Iris pigment epithelial cell (primary cell): ENCODE measurements at regions not wholly inside any gene's neighbourhood (a gene's known extent, or its start where the extent isn't known, plus 50 kb on each side); places are given as distances from the start of the nearest gene placed in this dataset.
A peak's percentile ranks its signal among the peaks of the same experiment; 100 is the strongest.

Experiments used
- DNase-seq: peaks from one replicate; pipeline ENCODE4 v3.0.0-alpha.2; 2011; ENCODE audit warnings: low read depth

DNA sequence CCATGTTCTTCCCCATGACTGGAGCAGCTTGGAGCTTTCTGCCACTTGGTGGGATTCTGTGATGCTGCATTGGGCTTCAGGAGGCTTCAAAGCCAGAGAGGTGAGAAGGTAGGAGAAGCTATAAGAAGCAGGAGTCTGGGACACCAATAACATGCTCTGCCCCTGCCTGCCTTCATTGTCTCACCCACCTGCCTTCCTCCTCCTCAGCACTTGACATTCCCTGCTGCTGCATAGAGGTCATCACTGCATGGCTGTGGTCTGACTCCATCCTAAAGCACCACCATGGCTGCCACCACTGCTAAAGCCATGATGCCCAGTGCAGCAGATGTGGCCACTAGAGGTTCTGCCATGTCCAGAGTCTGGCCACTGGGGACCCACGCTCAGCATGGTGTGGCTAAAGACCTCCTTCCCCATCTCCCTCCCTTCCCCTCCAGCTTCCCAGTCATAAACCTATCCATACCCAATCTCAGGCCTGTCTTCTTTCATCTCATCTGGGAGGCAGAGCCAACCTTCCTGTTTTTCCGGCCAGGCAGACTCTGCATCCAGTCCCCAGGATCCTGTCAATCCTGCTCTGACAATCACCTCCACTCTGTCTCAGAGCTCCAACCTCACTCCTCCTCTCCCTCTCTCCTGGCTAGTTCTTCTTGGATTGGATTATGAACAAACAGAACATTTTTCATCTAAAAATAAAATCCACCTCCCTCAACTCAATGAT, 285.1 kb upstream of the POU3F1 start:
- DNase-seq = no peak

DNA sequence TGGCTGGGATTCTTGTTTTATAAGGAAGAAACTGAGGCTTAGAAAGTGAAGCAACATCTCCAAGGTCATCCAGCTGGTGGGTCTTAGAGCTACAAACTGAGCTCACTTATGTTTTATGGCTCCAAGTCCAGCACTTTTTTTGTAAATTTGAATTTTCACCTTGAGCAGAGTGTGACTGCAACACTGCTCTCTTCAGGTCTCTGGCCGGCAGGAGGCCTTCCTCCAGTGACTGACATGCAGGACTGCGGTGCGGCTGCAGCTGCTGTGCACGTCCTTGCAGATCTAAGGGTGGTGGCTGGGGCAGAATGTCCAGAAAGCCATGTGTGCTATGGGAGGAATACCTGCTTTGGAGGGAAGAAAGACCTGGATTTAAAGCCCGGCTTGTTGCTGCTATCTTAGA, 284.2 kb upstream of the POU3F1 start:
- DNase-seq = no peak

DNA sequence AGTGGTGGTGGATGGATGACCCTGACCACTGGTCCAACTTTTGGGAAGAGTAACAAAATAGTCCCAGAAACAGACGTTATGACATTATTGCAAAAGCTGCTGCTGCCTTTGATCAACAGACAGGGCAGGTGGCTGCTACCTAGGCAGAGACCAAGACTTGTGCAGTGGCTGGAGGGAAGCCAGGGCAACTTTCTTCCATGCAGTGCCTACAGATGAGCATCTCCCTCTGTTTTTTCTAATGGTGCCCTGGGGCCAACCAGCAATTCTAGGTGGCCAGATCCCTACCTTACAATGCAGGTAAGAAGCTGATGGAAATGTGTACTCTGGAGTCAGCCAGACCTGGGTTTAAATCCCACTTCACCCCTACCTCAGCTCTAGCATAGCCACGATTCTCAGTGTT, 283.1 kb upstream of the POU3F1 start:
- DNase-seq = no peak

DNA sequence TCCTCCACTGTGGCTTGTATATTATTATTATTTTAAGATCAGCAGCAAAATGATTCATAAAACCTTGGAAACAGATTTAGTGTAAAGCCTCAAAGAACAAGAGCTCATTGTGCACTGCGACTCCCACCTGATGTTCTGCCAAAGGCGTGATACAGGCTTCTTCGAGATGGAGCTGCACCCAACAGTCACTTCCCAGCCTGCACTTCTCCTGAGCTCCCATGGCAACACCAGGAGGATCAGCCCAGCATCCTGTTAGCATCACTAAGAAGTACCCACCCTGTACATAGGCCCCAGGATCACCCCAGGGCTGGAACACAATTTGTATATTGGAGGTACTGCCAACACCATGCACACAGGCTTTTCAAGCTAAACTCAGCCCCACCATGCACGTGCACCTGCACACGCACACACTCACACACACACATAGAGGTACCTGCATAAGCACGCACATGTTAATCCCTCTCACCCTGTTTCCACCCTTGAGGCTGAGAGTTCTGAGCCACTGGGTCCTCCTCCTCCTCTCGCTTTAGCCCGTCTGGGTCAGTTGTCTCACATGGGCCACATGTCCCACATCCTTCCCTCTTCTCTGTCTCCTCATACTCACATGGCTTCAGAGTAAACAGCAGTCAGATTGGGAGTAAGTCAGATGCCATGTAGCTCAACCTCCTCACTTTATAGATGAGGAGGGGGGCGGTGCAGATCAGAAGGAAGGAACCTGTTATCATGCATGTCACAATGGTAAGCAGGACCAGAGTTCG, 281.9 kb upstream of the POU3F1 start:
- DNase-seq = no peak

DNA sequence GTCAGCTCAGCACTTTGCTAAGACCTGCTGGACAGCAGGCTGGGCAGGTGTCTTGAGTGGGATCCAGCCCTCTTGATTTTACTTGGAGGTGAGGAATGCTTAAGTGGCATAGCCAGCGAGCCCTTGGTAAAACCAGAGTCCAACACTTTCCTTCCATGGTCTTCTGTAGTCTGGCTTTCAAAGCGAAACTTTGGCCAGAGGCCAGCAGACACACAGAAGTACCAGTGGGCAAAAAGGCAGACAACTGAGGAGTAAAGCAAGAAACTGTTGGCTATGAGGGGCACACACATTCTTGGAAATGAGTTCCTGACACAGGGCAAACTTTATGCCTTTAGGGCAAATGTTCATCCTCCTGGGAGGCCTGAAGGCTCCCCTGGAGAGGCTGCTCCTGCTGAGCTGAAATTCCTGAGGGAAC, 281.0 kb upstream of the POU3F1 start:
- no peak for DNase-seq

DNA sequence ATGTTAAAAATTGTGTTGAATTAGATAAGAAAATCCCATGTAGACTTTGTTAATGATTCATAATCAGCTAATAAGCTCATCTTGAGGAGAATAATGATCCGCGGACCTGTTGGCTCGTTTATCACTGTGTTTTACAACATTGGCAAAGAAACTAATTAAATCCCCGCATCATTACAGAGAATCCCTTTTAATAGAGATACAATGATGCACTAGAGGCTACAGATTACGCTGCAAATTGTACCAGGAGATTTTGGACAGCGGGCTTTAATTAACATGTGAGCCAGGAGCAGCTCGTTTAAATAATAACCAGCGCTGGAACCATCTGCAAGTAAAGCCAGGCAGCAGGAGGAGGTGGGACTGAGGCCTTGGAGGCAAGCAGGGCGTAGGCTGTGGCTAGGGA, 280.3 kb upstream of the POU3F1 start:
- no peak for DNase-seq

DNA sequence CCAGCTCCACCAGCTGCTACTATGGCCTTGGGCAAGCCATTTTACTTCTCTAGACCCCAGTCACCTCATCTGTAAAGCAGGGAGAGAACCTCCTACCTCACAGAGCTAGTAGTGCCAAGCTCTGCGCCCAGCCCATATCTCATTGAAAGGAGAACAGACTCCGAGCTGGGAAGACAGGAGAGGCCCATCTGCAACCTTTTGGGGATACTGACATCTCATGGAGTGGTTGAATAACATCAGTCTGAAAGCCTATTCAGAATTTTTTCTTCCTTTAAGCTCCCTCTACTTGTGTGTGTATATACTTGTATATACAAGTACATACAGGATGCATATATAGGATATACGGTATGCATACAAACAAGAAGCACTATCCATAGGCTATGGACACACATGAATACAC, 279.5 kb upstream of the POU3F1 start:
- DNase-seq = no peak

DNA sequence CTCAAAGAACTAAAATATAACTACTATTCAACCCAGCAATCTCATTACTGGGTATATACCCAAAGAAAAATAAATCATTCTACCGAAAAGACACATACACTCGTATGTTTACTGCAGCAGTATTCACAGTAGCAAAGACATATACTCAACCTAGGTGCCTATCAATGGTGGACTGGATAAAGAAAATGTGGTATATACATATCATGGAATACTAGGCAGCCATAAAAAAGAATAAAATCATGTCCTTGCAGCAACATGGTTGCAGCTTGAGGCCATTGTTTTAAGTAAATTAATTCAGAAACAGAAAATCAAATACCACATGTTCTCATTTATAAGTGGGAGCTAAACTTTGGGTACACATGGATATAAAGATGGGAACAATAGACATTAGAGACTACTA, 266.2 kb upstream of the POU3F1 start:
- DNase-seq = no peak

DNA sequence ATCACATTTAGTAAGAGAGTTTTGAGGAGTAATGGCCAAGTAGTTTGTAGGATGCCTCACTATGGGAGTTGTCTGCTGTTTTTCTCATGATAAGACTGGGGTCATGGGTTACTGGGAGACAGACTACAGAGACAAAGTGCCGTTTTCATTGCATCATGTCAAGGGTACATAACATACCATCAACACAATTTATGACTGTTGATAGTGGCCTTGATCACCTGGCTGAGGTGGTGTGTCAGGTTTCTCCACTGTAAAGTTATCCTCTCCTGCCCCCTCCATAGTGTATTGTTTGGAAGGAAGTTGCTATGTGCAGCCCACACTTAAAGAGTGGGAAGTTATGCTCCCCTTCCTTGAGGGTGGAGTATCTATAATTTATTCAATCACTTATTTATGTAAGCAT, 263.5 kb upstream of the POU3F1 start:
- no peak for DNase-seq

DNA sequence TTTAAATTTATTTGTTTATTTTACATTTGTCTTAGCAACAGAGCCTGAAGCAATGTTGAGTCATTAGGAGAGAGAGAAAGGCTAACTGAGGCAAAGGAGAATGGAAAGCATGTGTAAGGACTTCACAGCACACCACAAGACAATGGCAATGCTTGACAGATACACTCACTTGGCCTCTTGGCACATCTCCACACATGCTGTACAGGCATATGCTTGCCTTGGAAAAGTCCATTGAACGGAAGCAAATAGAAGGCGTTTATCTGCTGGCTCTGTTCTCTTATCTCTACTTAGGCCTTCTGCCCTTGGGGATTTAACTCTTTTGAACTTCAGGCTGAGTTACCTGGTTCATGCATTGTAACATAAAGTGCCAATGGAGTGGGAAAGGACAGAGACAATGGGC, 262.2 kb upstream of the POU3F1 start:
- peak; percentile 7 for DNase-seq

DNA sequence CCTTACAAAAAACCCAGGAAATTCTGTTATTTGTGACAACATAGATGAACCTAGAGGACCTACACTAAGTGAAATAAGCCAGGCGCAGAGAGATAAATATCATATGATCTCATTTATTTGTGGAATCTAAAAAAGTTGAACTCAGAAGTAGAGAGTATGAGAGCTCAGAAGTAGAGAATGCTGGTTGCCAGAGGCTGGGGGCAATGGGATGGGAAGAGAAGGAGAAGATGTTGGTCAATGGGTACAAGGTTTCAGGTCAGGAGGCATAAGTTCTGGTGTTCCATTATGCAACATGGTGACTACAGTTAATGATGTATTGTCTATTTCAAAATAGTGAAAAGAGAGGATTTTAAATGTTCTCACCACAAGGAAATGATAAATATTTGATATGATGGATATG, 259.1 kb upstream of the POU3F1 start:
- DNase-seq = no peak

DNA sequence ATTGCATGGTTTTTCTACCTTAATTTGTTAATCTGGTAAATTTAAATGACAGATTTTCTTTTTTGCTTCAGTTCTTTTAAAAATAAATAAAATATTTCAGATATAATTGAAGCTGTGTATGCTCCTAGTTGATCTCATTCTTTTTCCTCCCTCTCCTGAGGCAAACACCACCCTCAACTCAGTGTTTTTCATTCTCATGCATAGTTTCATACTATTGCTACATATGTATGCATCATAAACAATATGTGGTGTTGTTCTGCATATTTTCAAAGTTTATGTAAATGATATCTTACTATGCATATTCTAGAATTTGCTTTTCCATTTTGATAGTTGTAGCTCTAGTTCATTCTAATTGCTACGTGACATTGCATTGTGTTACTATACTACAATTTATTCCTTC, 257.2 kb upstream of the POU3F1 start:
- DNase-seq = no peak

DNA sequence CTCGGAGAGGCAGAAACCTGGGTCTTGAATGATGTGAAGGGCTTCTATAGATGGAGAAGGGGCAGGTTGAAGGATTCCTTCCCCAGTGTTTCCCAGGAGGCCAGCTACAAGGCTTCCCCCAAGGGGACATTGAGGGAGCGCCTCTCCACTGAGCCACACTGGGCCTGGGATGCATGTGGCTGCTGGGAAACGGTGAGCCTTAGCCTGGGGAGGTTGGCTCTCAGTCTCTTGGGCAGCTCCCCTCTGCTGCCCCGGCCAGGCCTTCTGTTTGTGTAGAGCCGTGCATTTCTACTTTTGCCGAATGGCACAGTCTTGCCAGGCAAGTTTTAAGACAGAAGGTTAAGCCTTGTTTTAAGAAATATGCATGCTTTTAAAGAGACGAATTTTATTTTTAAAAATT, 254.4 kb upstream of the POU3F1 start:
- no peak for DNase-seq

DNA sequence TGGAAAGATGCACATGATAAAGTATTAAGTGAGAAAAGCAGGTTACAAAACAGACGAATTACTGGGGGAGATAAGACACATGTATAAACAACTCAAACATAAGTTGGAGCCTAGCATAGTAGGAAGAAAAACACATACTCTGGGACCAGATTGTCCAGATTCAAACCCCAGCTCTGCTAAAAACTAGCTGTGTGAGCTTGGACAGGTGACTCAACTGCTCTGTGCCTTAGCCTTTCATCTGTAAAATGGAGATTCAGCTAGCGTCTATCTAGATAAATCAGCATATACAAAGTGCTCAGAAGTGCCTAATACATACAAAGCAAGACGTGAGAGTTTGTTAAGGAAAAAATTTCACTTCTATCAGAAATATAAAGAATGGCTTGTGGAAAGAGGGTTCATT, 254.0 kb upstream of the POU3F1 start:
- no peak for DNase-seq

DNA sequence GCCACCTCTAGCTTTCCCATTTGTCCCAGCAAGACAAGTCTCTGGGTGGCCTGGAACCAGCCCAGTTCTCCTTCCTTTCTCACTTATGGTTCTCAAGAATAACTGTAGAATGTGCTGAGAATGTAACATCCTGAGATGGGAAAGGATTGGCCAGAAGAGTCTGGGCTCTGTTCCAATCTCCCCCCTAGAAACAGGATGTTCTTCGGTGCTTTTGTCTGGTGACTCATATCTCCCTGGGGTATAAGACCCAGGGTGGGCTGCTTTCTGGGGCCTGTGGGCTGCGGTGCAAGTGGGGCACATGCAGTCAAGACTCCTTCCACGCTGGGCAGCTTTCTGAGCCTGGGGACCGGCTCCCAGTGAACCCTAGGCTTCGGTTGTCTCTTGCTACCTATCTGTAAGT, 251.2 kb upstream of the POU3F1 start:
- DNase-seq = peak; percentile 9

DNA sequence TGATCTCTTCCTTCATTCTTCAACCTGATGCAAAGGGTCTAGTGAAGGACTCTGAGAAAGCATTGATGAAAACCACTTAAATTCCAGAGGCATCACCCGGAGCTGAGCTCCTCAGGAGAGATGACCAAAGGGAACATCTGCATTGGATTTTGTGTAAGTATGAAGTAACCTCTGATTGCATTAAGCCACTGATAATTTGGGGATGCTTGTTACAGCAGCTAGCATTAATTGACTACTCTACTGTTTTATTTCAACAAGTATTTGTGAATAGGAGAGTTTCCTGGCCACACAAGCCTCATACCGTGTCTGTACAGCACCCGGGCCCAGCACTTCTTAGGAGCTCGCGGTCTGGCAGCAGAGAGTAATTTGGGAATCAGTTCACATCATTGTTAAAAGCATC, 250.7 kb upstream of the POU3F1 start:
- DNase-seq = no peak

DNA sequence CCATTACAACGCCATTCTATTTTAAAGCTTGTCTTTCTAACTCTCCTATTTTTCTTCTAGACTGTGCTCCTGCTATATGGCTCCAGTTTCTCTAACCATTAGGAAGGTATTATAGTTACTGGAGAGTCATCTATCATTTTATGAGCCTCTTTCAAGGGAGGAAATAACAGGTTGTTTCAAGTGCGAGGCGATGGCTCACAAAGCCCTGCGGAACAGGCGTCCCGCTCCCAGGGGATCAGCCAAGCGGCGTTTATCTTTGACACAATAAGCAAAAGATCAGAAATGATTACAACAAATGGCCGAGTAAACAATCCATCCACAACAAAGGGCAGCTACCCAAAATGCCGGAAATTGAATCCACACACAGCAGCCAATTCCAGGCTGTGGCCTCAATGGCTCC, 249.5 kb upstream of the POU3F1 start:
- DNase-seq = no peak

DNA sequence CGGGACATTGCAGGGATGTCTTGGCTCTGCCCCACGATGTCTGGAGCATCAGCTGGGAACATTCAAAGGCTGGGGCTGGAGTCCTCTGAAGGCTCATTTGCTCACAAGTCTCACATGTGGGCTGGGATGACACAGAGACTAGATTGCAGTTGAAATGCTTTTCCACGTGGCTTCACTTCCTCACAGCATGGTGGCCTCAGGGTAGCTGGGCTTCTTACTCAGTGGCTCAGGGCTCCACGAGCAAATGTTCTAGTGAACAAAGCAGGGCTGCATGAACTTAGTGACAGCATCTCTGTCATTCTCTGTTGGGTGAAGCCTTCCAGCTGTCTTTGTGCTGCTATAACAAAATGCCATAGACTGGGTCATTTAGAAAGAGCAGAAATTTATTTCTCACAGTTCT, 247.0 kb upstream of the POU3F1 start:
- no peak for DNase-seq

DNA sequence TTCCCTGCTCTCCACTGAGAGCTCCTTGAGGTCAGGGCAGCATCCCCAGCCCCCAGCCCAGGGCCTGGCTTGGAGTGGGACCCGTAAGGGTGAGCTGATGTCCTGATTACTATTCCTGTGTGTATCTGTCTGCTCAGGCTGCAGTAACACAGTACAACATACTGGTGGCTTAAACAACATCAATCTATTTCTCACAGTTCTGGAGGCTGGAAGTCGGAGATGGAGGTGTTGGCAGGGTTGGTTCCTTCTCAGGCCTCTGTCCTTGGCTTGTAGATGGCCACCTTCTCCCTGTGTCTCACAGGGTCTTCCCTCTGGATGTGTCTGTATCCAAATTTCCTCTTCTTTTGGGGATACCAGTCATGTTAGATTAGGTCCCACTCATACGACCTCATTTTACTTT, 246.4 kb upstream of the POU3F1 start:
- DNase-seq = no peak

DNA sequence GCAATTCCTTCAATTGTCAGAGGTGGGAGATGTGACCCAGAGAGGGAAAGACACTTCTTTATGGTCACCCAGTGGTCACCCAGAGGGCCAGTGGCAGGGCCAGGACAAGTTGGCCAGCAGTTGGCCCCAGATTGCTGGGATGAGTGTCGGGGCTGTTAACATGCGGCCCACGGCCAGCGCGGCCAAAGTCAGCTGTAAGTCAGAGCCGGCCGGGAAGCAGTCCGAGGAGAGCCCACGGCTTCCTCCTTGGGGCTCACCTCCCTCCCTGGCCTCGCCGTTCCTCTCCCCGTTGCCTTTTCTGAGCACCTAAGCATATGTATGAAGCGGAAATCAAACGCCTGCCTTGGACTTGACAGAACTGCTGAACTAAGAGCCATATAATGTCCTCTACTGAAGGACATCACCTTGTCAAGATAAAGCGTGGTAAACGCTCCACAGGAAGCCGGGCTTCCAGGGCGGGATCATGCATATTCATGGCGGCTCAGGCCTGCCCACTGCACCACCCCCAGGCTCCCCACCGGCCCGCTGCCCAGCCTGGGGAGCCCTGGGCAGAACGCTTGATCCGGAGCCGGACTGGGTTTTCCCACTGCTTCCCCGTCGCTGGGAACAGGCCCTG, 245.4 kb upstream of the POU3F1 start:
- DNase-seq = no peak

DNA sequence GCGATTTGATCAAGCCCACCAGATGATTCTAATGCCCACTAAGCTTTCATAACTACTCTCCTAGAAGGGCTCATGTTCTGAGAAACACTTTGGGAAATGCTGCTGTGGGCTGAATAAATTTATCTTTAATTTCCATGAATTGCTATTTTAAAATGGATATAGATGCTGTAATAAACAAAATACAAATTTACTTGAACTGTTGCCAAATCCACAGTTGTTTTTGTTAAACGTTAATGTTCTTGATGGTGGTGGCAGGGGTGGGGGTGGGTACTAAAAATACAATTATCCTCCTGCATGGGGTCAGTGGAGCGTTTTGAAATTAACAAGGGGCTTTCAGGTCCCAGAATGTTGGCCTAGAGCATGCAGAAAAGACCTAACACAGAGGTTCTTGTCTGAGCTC, 244.7 kb upstream of the POU3F1 start:
- DNase-seq = no peak

DNA sequence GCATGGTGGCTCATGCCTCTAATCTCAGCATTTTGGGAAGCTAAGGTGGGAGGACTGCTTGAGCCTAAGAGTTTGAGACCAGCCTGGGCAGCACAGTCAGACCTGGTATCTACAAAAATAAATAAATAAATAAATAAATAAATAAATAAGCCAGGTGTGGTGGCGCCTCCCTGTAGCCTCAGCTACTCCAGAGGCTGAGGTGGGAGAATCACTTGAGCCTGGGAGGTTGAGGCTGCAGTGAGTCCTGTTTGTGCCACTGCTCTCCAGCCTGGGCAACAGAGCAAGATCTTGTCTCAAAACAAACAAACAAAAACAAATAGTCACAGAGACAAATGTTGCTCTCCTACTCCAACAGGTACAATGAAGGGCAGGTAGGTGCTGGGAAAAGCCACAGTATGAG, 242.4 kb upstream of the POU3F1 start:
- DNase-seq = no peak

DNA sequence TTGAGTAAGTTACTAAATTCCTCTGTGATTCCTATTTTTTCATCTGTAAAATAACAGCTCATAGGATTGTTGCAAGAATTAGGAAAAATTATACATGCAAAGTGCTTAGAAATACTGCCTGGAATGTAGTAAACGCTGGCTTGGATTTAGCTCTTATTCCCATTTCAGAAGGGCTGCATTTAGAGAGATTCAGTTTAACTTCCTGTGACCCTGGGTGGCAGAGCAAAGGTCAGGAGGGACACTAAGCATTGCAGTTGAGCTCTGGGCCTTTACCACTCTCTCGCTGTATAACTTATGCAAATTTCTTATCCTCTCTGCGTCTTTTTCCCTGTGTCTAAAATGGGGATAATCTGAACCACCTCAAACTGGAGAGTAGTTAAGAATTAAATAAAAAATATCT, 241.0 kb upstream of the POU3F1 start:
- no peak for DNase-seq

DNA sequence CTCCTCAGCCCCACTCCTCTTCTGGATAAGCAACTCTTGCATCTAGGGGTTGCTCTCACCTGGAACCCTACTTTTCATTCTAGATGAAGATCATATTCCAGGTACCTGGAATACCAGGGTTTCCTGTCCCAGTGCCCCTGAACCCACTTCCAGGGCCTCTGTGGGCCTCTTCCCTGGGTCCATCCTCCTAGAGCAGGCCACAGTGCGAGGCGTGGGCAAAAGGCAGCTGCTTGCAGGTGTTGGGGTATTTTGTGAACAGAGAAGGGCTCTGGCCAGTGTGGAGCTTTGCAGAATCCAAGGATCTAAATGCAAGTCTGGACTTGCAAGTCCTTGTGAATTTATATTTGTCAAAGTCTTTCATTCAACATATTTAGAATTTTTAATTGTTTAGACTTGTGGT, 240.4 kb upstream of the POU3F1 start:
- DNase-seq = no peak
